GM19035 (cell line): ENCODE measurements at regions not wholly inside any gene's neighbourhood (a gene's known extent, or its start where the extent isn't known, plus 50 kb on each side); places are given as distances from the start of the nearest gene placed in this dataset.
A peak's percentile ranks its signal among the peaks of the same experiment; 100 is the strongest.
"Not testable (repeated sequence)": the region's sequence is repeated elsewhere in the genome, so short reads cannot be mapped to it uniquely, and the experiment has no call there.

Experiments
- ATAC-seq: cut with Tn5 transposase; IDR thresholded peaks from one replicate; pipeline ENCODE4 v1.9.1; 2021; ENCODE audit not compliant: unreplicated experiment

GRCh38 chr1:243074224-243074623 is 180.9 kb downstream of the CEP170 start:
- not testable (repeated sequence) for ATAC-seq

- not testable (repeated sequence) for ATAC-seq
Measured at GRCh38 chr1:243067056-243067455, 188.0 kb downstream of the CEP170 start.

- not testable (repeated sequence) for ATAC-seq
Measured at GRCh38 chr1:243061965-243062364, 193.1 kb downstream of the CEP170 start.

- not testable (repeated sequence) for ATAC-seq
Measured at GRCh38 chr1:243055510-243055909, 199.6 kb downstream of the CEP170 start.

- not testable (repeated sequence) for ATAC-seq
Measured at GRCh38 chr1:243055091-243055490, 200.0 kb downstream of the CEP170 start.

- not testable (repeated sequence) for ATAC-seq
Measured at GRCh38 chr1:243054681-243055080, 200.4 kb downstream of the CEP170 start.

- ATAC-seq: not testable (repeated sequence)
Measured at GRCh38 chr1:243053048-243053447, 202.0 kb downstream of the CEP170 start.

GRCh38 chr1:243050613-243051012 is 204.5 kb downstream of the CEP170 start:
- ATAC-seq: not testable (repeated sequence)

- not testable (repeated sequence) for ATAC-seq
Measured at GRCh38 chr1:243049716-243050115, 205.4 kb downstream of the CEP170 start.

GRCh38 chr1:243021365-243021764 is 233.7 kb downstream of the CEP170 start:
- not testable (repeated sequence) for ATAC-seq

- ATAC-seq: not testable (repeated sequence)
Measured at GRCh38 chr1:243019030-243019635, 235.9 kb downstream of the CEP170 start.

GRCh38 chr1:243010719-243011118 is 244.4 kb downstream of the CEP170 start:
- ATAC-seq: not testable (repeated sequence)

- not testable (repeated sequence) for ATAC-seq
Measured at GRCh38 chr1:243001003-243001402, 254.1 kb downstream of the CEP170 start.

GRCh38 chr1:242992776-242993175 is 262.3 kb downstream of the CEP170 start:
- not testable (repeated sequence) for ATAC-seq

GRCh38 chr1:242985096-242985495 is 270.0 kb downstream of the CEP170 start:
- ATAC-seq: not testable (repeated sequence)

GRCh38 chr1:242973341-242973740 is 281.7 kb downstream of the CEP170 start:
- ATAC-seq: not testable (repeated sequence)

GRCh38 chr1:242966892-242967291 is 288.2 kb downstream of the CEP170 start:
- no peak for ATAC-seq

- not testable (repeated sequence) for ATAC-seq
Measured at GRCh38 chr1:242959397-242959796, 295.7 kb downstream of the CEP170 start.

- ATAC-seq: not testable (repeated sequence)
Measured at GRCh38 chr1:242954945-242955344, 300.1 kb downstream of the CEP170 start.

- no peak for ATAC-seq
Measured at GRCh38 chr1:242946206-242946605, 308.9 kb downstream of the CEP170 start.

- ATAC-seq: peak; percentile 57
Measured at GRCh38 chr1:242936725-242937124, 318.4 kb downstream of the CEP170 start.

GRCh38 chr1:242924717-242925116 is 330.4 kb downstream of the CEP170 start:
- not testable (repeated sequence) for ATAC-seq

- not testable (repeated sequence) for ATAC-seq
Measured at GRCh38 chr1:242923603-242924002, 331.5 kb downstream of the CEP170 start.
